NT2/D1 (cell line): ENCODE measurements at regions not wholly inside any gene's neighbourhood (a gene's known extent, or its start where the extent isn't known, plus 50 kb on each side); places are given as distances from the start of the nearest gene placed in this dataset.

Source experiments
- DNase-seq: peaks from one replicate; pipeline ENCODE4 v3.0.0-alpha.2; 2011; ENCODE audit warnings: low read depth, low spot score
- H3K27me3 ChIP-seq: 2 replicates; pipeline ENCODE4 v1.6.0; 2011; ENCODE audit warnings: mild to moderate bottlenecking; ENCODE audit not compliant: insufficient read length, insufficient read depth
- H3K36me3 ChIP-seq: 2 replicates; pipeline ENCODE4 v1.6.1; 2011; ENCODE audit warnings: mild to moderate bottlenecking, low read length, mixed read lengths; ENCODE audit not compliant: insufficient read depth, insufficient read length
- H3K4me1 ChIP-seq: 2 replicates; pipeline ENCODE4 v1.5.1; 2011; ENCODE audit not compliant: insufficient read depth, insufficient read length
- H3K4me3 ChIP-seq: 2 replicates; pipeline ENCODE4 v1.5.1; 2011; ENCODE audit warnings: low read depth; ENCODE audit not compliant: insufficient read length
- H3K9ac ChIP-seq: 2 replicates; pipeline ENCODE4 v1.6.0; 2011; ENCODE audit warnings: low read depth; ENCODE audit not compliant: insufficient read length
- H3K9me3 ChIP-seq: 2 replicates; pipeline ENCODE4 v1.5.1; 2011; ENCODE audit warnings: mild to moderate bottlenecking, low read length; ENCODE audit not compliant: insufficient read depth
- SUZ12 ChIP-seq: IDR thresholded peaks from 2 replicates; pipeline ENCODE4 v1.6.1; 2011; ENCODE audit not compliant: insufficient read length, insufficient read depth; ENCODE audit errors: extremely low read depth
- YY1 ChIP-seq: IDR thresholded peaks from 2 replicates; pipeline ENCODE4 v1.6.1; 2011; ENCODE audit not compliant: insufficient read length, insufficient read depth
- ZNF274 ChIP-seq: IDR thresholded peaks from 2 replicates; pipeline ENCODE4 v1.6.1; 2011; ENCODE audit warnings: mild to moderate bottlenecking, low read depth, low read length

DNA sequence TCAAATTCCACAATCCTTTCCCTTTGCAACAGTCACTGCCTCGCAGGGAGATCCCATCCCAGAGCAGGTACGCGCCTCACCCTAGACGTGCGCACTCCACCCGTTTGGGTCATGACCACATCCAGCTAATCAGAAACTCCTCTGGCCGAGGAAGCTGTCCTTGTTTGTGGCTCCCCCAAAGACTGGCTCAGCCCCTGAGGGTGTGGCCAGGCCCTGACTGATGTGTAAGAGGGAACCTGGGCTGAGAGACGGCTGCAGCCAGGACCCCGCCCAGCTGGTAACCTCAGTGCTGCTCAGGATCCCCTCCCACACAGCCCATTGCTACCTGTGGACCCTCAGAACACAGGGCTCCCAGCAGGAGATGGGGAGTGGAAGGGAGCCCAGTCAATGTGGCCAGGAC lies 183.2 kb upstream of the SFSWAP start:
- Histone ChIP-seq H3K27me3 (peaks cover 10% of the 10 kb centered on the region), H3K4me3 (no peak overlapping the region), H3K9me3 (no peaks in the 10 kb centered on the region), H3K9ac (no peak overlapping the region), H3K36me3 (no peaks in the 10 kb centered on the region), H3K4me1 (no peaks in the 10 kb centered on the region)
- TF ChIP-seq SUZ12 = no peak
- TF ChIP-seq YY1 = no peak
- TF ChIP-seq ZNF274 = no peak
- no peak for DNase-seq

GRCh38 chr12:131528144-131528543 lies 182.7 kb upstream of the SFSWAP start:
- no peaks in the 10 kb centered on the region for H3K36me3 ChIP-seq
- H3K4me1 ChIP-seq = no peaks in the 10 kb centered on the region
- peaks cover 14% of the 10 kb centered on the region for H3K27me3 ChIP-seq
- H3K9me3 ChIP-seq = no peaks in the 10 kb centered on the region
- TF ChIP-seq ZNF274 (no peak), YY1 (no peak)
- H3K4me3 ChIP-seq = no peak overlapping the region
- DNase-seq = no peak
- no peak overlapping the region for H3K9ac ChIP-seq

- no peaks in the 10 kb centered on the region for H3K4me1 ChIP-seq
- H3K36me3 ChIP-seq = no peaks in the 10 kb centered on the region
- peaks cover 18% of the 10 kb centered on the region for H3K27me3 ChIP-seq
- DNase-seq = no peak
- TF ChIP-seq YY1 (no peak), ZNF274 (no peak), SUZ12 (no peak)
- H3K9me3 ChIP-seq = no peaks in the 10 kb centered on the region
- H3K4me3 ChIP-seq = no peak overlapping the region
- no peak overlapping the region for H3K9ac ChIP-seq
These were observed 182.2 kb upstream of the SFSWAP start for GRCh38 chr12:131528667-131529066.

DNA sequence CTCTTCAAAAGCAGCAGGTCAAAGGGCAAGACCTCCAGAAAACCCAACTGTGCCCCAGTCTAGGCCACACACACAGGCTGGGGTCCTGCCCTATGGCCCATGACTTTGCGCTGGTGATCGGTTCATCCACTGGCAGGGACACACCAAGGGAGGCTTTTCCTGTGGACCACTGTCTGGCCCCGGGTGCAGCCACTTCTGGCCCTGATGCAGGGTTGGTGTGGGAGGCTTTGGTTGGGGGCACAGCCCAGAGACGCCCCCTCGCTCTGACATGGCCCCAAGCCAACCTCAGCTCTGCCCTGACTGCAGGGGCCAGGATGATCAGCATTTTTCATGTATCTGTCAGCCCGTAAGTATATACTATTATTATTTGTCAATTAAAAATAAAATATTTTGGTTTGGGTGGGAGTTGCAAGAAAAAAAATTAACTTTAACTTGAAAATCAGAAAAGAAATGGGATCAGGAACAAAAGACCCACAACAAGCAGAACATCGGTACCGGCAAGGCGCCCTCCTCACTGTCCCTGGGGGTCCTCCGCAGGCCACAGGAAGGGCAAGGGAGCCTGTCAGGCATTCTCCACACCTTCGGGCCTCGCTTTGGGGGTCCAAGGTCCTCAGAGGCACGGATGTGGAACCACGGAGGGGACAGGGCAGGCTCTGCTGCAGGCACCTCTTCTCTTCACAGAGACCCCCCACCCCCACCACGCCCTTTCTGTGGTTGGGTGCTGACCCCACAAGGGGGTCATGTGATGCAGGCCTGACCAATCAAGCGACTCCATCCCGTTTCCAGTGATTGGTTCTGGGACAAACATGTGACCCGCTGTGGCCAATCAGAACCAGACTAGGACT lies 181.5 kb upstream of the SFSWAP start:
- peaks cover 23% of the 10 kb centered on the region for H3K27me3 ChIP-seq
- no peak for TF ChIP-seq ZNF274
- no peak for TF ChIP-seq SUZ12
- TF ChIP-seq YY1 = no peak
- H3K4me3 ChIP-seq = no peak overlapping the region
- no peaks in the 10 kb centered on the region for H3K36me3 ChIP-seq
- no peaks in the 10 kb centered on the region for H3K4me1 ChIP-seq
- H3K9ac ChIP-seq = no peak overlapping the region
- DNase-seq = no peak
- no peaks in the 10 kb centered on the region for H3K9me3 ChIP-seq

- no peak for DNase-seq
- Histone ChIP-seq H3K9ac (no peak overlapping the region), H3K36me3 (no peaks in the 10 kb centered on the region), H3K4me1 (no peaks in the 10 kb centered on the region), H3K9me3 (no peaks in the 10 kb centered on the region), H3K4me3 (no peak overlapping the region), H3K27me3 (peaks cover 26% of the 10 kb centered on the region)
- TF ChIP-seq ZNF274 = no peak
These were observed 180.9 kb upstream of the SFSWAP start for GRCh38 chr12:131530041-131530332.

- no peaks in the 10 kb centered on the region for H3K9me3 ChIP-seq
These were observed 180.5 kb upstream of the SFSWAP start for GRCh38 chr12:131530422-131530821.

GRCh38 chr12:131533139-131533538 lies 177.8 kb upstream of the SFSWAP start:
- no peak for DNase-seq
- no peak overlapping the region for H3K4me3 ChIP-seq
- H3K27me3 ChIP-seq = peaks cover 26% of the 10 kb centered on the region
- H3K4me1 ChIP-seq = peaks cover 6% of the 10 kb centered on the region
- TF ChIP-seq SUZ12 (no peak), YY1 (no peak), ZNF274 (no peak)
- H3K36me3 ChIP-seq = no peaks in the 10 kb centered on the region
- no peak overlapping the region for H3K9ac ChIP-seq
- H3K9me3 ChIP-seq = no peaks in the 10 kb centered on the region

More at GRCh38 chr12:131530422-131530821, 180.5 kb upstream of the SFSWAP start:
- TF ChIP-seq YY1 (no peak), SUZ12 (no peak), ZNF274 (no peak)
- DNase-seq = no peak
- no peaks in the 10 kb centered on the region for H3K36me3 ChIP-seq
- no peak overlapping the region for H3K4me3 ChIP-seq
- H3K4me1 ChIP-seq = peaks cover 2% of the 10 kb centered on the region
- H3K27me3 ChIP-seq = peaks cover 26% of the 10 kb centered on the region
- H3K9ac ChIP-seq = no peak overlapping the region

DNA sequence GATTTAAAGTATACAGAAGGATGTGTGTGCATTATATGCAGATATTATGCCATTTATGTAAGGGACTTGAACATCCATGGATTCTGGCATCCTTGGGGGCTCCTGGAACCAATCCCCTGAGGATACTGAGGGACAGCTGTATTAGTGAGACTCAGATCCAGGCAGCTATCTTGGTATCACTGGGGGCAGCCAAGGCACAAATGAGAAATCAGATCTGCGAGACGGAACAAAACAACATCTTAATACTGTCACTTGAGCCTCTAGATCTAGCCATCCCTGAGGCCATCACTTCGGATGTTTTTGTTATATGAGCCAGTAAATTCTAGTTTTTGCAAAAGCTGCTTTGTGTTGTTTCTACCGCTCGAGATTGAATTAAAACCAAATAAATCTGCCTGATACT lies 175.1 kb upstream of the SFSWAP start:
- no peak for DNase-seq

More for the DNA sequence above, 175.1 kb upstream of the SFSWAP start:
- TF ChIP-seq ZNF274 = no peak
- no peak for TF ChIP-seq SUZ12
- TF ChIP-seq YY1 = no peak
- no peak overlapping the region for H3K4me3 ChIP-seq
- no peak overlapping the region for H3K9ac ChIP-seq
- H3K36me3 ChIP-seq = no peaks in the 10 kb centered on the region
- H3K4me1 ChIP-seq = peaks cover 6% of the 10 kb centered on the region
- peaks cover 26% of the 10 kb centered on the region for H3K27me3 ChIP-seq
- no peaks in the 10 kb centered on the region for H3K9me3 ChIP-seq
